Activated CD4-positive, alpha-beta T cell treated with anti-CD3 and anti-CD28 coated beads, Interleukin-2, Interleukin-4, amounts not matched to agents 100 ng/mL and 50 ng/mL, durations not matched to agents 16 hours and 8 hours (primary cell): ENCODE measurements at regions not wholly inside any gene's neighbourhood (a gene's known extent, or its start where the extent isn't known, plus 50 kb on each side); places are given as distances from the start of the nearest gene placed in this dataset.
"Not testable (repeated sequence)": the region's sequence is repeated elsewhere in the genome, so short reads cannot be mapped to it uniquely, and the experiment has no call there.

Experiments
- DNase-seq: peaks from one replicate; pipeline ENCODE4 v3.0.0-alpha.2; 2020; ENCODE audit warnings: low spot score

- no peak for DNase-seq
Observed at GRCh38 chr1:221025956-221026355, 146.7 kb downstream of the HLX start.

GRCh38 chr1:221029981-221030649, 150.9 kb downstream of the HLX start:
- DNase-seq, result no peak

- DNase-seq, result no peak
Observed at GRCh38 chr1:221030990-221031389, 151.7 kb downstream of the HLX start.

GRCh38 chr1:221031458-221032203, 152.4 kb downstream of the HLX start:
- no peak for DNase-seq

- DNase-seq, result no peak
Observed at GRCh38 chr1:221032204-221032585, 153.0 kb downstream of the HLX start.

GRCh38 chr1:221032637-221033280, 153.5 kb downstream of the HLX start:
- no peak for DNase-seq

GRCh38 chr1:221035662-221036153, 156.5 kb downstream of the HLX start:
- no peak for DNase-seq

- no peak for DNase-seq
Observed at GRCh38 chr1:221039616-221040015, 160.4 kb downstream of the HLX start.

- DNase-seq, result no peak
Observed at GRCh38 chr1:221040101-221040500, 160.9 kb downstream of the HLX start.

GRCh38 chr1:221040691-221041285, 161.5 kb downstream of the HLX start:
- no peak for DNase-seq

- no peak for DNase-seq
Observed at GRCh38 chr1:221044538-221044937, 165.3 kb downstream of the HLX start.

GRCh38 chr1:221045151-221045550, 165.9 kb downstream of the HLX start:
- DNase-seq, result no peak

GRCh38 chr1:221045842-221046831, 166.9 kb downstream of the HLX start:
- peak; percentile 11 for DNase-seq

- DNase-seq, result not testable (repeated sequence)
Observed at GRCh38 chr1:221051391-221051790, 172.1 kb downstream of the HLX start.

GRCh38 chr1:221053889-221054288, 174.6 kb downstream of the HLX start:
- DNase-seq, result no peak

- no peak for DNase-seq
Observed at GRCh38 chr1:221059506-221059905, 180.3 kb downstream of the HLX start.

- DNase-seq, result no peak
Observed at GRCh38 chr1:221063651-221064050, 184.4 kb downstream of the HLX start.

- DNase-seq, result no peak
Observed at GRCh38 chr1:221066351-221067001, 187.2 kb downstream of the HLX start.

GRCh38 chr1:221067721-221068120, 188.5 kb downstream of the HLX start:
- DNase-seq, result no peak

GRCh38 chr1:221069178-221069903, 190.1 kb downstream of the HLX start:
- peak; percentile 43 for DNase-seq
